A172 (cell line): ENCODE measurements at regions not wholly inside any gene's neighbourhood (a gene's known extent, or its start where the extent isn't known, plus 50 kb on each side); places are given as distances from the start of the nearest gene placed in this dataset.
A peak's percentile ranks its signal among the peaks of the same experiment; 100 is the strongest.

ENCODE experiments used
- DNase-seq: peaks from one replicate; pipeline ENCODE4 v3.0.0-alpha.2; 2015; ENCODE audit warnings: low spot score

- DNase-seq: no peak
These were observed 59.5 kb upstream of the CDCA7L start for GRCh38 chr7:22005151-22005550.

GRCh38 chr7:22002726-22003125 lies 57.0 kb upstream of the CDCA7L start:
- no peak for DNase-seq

GRCh38 chr7:22001345-22002004 lies 55.8 kb upstream of the CDCA7L start:
- peak; percentile 86 for DNase-seq

GRCh38 chr7:21999896-22000295 lies 54.2 kb upstream of the CDCA7L start:
- DNase-seq: no peak

- no peak for DNase-seq
These were observed 50.9 kb upstream of the CDCA7L start for GRCh38 chr7:21996641-21997040.
